HG02610 (cell line): ENCODE measurements at regions not wholly inside any gene's neighbourhood (a gene's known extent, or its start where the extent isn't known, plus 50 kb on each side); places are given as distances from the start of the nearest gene placed in this dataset.

Source experiments
- ATAC-seq: cut with Tn5 transposase; IDR thresholded peaks from one replicate; pipeline ENCODE4 v1.9.1; 2021; ENCODE audit warnings: mild to moderate bottlenecking, moderate library complexity; ENCODE audit not compliant: unreplicated experiment

DNA sequence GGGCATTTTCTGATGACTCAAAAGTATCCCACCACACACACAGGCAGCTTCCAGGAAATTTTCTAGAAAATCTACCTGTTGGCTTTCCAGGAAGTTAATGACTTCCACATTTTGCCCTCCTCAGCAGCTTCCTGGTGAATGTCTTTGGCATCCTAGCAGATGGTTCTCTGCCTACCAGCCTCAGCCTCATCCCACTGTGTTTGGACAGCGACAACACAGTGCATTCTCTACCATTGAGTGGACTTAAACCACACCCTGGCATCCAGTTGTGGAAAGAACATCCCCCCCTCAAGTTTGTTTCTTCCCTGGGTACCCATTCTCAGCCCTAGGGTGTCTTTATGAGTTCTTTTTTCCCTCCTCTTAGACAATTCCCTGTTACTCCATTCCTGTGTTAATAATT lies 50.8 kb upstream of the GADL1 start:
- ATAC-seq, result no peak

- no peak for ATAC-seq
Measured at GRCh38 chr3:30948426-30948825, 54.0 kb upstream of the GADL1 start.

GRCh38 chr3:30951826-30952225 lies 57.4 kb upstream of the GADL1 start:
- ATAC-seq, result no peak

DNA sequence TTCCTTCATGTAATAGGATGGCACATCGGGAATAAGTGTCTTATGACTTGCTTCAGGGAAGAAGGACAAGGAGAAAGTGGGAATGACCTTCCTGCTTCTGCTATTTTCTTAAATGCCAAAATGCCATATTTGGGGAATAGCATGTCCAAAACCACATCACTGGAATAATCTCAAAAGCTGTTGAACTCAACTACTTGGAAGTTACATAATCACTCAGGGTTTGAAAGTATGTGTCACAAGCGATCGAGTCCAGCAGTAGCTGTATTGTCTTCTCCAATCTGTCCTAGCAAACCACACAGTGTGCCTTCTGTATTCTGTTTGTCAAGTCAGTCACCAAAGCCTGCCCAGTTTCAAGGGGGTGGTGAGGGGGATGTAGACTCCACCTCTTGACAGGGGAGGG lies 58.3 kb upstream of the GADL1 start:
- ATAC-seq, result no peak

DNA sequence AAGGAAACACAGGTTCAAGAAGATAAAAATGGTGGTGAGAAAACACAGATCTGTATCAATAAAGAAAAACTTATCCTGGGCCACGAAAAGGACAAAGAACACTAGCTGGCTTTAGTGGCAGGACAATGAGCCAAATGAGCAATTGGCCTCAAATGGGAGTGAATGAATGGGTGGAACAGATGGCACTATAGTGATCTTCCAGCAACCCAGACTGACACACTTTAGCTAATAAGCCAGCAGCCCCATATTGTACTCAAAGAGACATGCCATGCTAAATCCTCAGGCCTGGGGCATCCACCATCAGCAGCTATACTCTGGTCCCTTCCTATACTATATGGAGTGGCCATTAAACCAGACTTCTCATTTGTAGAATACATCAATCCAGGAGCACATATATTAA lies 60.0 kb upstream of the GADL1 start:
- no peak for ATAC-seq

DNA sequence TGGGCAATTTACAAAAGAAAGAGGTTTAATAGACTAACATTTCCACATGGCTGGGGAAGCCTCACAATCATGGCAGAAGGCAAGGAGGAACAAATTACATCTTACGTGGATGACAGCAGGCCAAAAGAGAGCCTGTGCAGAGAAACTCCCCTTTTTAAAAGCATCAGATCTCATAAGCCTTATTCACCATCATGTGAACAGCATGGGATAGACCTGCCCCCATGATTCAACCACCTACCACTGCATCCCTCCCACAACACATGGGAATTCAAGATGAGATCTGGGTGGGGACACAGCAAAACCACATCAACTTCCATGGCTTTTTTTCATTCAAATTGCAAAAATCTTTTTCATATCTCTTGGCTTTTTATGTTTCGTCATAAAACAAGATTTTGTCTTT lies 67.6 kb upstream of the GADL1 start:
- ATAC-seq, result no peak

- no peak for ATAC-seq
Measured at GRCh38 chr3:30962493-30962892, 68.0 kb upstream of the GADL1 start.

- no peak for ATAC-seq
Measured at GRCh38 chr3:30963223-30963722, 68.8 kb upstream of the GADL1 start.

GRCh38 chr3:30964612-30965011 lies 70.2 kb upstream of the GADL1 start:
- ATAC-seq, result peak; percentile 99

DNA sequence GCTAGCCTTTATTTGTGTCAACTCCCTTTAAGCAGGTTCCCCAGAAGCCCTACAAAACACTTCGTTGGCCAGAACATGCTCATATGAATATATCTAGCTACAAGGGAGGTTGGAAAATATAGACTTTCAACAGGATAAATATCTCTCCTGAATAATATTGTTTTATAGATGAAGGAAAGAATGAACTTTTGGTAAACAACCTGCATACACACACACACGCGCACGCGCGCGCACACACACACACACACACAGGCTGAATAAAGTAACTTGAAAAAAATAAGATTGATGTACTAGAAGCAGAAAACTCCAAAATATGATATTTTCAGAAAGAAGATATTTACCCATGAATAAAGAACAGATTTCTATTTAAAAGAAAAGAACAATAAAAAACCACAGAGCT lies 72.4 kb upstream of the GADL1 start:
- ATAC-seq, result no peak

GRCh38 chr3:30970183-30970582 lies 75.7 kb upstream of the GADL1 start:
- ATAC-seq, result no peak

DNA sequence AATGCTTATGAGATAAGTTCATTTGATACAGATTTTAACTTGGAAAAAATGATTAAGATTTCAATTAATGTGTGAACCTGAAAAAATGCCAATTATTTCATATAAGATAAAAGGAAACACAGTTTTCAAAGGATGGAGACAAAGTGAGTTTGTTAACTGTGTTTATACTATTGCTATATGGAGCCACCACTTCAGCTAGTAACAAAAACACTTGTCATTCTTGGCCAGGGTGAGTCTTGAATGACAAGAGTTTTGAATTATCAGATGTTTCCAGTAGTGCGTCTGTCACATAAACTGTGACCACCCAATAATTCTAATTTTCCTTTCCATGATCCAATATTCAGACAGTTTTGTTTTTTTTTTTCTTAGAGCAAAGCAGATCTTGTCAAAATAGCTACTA lies 78.0 kb upstream of the GADL1 start:
- no peak for ATAC-seq

GRCh38 chr3:30974071-30974470 lies 79.6 kb upstream of the GADL1 start:
- no peak for ATAC-seq

GRCh38 chr3:30977592-30977991 lies 83.1 kb upstream of the GADL1 start:
- ATAC-seq, result no peak

GRCh38 chr3:30980993-30981392 lies 86.5 kb upstream of the GADL1 start:
- ATAC-seq, result no peak

DNA sequence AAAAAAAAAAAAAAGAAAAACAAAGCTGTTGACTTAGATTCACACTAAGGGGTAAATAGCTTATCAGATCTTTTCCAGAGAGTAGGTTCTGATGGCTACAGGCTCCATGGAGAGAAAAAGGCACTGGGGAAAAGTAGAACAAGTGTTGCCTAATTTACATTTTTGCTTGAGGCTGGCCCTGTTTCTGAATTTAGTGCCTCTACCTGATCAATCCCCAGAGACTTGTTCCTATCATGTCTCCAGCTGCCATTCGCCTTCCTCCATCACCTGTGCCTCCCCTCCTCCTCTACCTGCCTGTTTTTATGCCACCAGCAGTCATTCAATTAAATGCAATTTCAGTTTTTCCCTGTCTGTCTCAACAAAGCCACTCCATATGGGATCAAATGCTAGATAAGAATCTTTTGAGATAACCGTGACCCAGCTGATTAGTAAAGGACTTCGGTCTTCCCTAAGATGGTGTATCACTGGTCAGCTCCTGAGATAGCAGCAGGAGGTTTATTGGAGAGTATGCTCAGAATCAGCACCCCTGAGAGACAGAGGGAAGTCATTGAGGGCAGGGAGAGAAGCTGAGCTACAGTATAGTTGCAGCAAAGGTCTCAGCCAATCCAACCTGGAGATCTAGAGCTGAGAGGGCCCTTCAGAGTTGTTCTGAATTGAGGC lies 88.1 kb upstream of the GADL1 start:
- no peak for ATAC-seq

- no peak for ATAC-seq
Measured at GRCh38 chr3:30984855-30985749, 90.6 kb upstream of the GADL1 start.

GRCh38 chr3:30986551-30986950 lies 92.1 kb upstream of the GADL1 start:
- no peak for ATAC-seq

- no peak for ATAC-seq
Measured at GRCh38 chr3:30988769-30989168, 94.3 kb upstream of the GADL1 start.

DNA sequence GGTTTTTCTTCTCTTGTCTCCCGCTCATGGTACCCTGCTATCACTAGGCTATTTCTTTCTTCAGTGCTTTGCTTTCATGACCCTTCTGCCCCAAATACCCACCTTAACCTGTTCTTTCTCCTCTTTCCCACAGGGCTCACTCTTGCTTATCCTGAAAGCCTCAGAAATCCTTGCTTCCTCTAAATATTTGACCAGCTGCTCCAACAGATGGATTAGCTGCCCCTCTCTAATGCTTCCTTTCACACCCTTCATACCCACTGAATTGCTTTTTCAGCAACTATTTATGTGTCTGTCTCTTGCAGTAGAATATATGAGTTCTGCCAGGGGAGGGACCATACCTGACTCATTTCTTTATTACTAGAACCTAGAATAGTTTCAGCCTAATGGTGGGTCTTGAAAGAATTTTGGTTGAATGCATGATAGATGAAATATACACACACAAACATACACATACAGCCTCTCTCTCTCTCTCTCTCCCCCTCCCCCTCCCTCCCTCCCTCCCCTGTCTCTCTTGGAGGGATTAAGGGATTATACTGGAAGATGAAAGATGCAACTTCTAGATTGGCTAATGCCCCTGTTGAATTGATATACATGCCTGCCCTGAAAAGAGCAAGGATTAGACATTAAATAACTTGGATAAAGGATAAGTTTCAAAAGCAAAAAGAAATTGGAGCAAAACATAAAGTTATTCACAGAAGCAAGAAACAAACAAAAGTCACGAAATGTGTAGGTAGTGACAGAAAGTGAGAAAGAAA lies 95.0 kb upstream of the GADL1 start:
- no peak for ATAC-seq

DNA sequence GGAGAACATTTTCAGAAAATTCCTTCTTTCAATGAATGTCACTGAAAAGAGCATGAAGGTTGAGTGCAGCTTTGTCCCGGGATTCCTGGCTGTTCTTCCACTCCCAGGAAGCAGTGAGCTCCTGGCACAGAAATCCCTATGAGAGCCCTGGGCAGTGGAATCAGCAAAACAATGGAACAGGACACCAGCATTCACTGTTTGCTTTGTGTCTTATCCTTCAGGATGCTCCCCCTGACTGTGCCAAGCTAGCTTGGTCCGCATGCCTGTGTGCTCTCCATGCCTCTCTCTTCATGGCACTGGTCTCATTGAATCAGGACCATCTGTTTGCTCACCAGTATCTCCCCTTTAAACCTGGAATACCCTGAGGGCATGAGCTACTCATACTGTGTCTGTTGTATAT lies 102.0 kb upstream of the GADL1 start:
- no peak for ATAC-seq

DNA sequence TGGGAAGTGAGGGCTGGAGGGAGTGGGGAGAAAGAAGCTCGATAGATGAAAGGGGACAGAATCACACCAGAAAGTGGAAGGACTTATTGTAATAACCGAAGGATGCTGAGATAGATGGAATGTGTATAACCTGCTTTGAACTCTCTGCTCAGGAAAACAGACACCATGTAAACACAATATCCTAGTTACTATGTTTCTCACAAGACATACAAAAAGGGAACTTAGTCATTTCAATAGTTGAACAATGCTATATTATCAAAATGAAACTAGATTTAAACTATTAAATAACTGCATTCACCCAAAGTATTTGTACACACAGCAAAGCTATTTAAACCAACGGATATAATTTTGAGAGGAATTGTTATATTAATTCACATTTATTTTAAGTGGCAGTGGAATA lies 108.3 kb upstream of the GADL1 start:
- ATAC-seq, result peak; percentile 60
